ENCODE measurements at regions not wholly inside any gene's neighbourhood (a gene's known extent, or its start where the extent isn't known, plus 50 kb on each side); places are given as distances from the start of the nearest gene placed in this dataset.

- TF ChIP-seq, protein P1, sequence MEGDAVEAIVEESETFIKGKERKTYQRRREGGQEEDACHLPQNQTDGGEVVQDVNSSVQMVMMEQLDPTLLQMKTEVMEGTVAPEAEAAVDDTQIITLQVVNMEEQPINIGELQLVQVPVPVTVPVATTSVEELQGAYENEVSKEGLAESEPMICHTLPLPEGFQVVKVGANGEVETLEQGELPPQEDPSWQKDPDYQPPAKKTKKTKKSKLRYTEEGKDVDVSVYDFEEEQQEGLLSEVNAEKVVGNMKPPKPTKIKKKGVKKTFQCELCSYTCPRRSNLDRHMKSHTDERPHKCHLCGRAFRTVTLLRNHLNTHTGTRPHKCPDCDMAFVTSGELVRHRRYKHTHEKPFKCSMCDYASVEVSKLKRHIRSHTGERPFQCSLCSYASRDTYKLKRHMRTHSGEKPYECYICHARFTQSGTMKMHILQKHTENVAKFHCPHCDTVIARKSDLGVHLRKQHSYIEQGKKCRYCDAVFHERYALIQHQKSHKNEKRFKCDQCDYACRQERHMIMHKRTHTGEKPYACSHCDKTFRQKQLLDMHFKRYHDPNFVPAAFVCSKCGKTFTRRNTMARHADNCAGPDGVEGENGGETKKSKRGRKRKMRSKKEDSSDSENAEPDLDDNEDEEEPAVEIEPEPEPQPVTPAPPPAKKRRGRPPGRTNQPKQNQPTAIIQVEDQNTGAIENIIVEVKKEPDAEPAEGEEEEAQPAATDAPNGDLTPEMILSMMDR (optimal IDR thresholded peaks at IDR 0.05 in 1 of 3, IDR thresholded peaks at IDR 0.05 in 1 of 3, conservative IDR thresholded peaks at IDR 0.05 in 1 of 3; ENCODE audit: extremely low read depth in 1 of 3, insufficient read depth in 2 of 3, low read length in 3 of 3), result no peak
- no peak for TF ChIP-seq EZH2 (IDR thresholded peaks at IDR 0.05; ENCODE audit: low read length)
Measured at GRCh38 chrX:128365492-128365891, 313.3 kb upstream of the ACTRT1 start.

All from keratinocyte (primary cell).